ENCODE measurements at regions not wholly inside any gene's neighbourhood (a gene's known extent, or its start where the extent isn't known, plus 50 kb on each side); places are given as distances from the start of the nearest gene placed in this dataset.

- Mint-ChIP-seq H3K9me3 (ENCODE audit: unreplicated experiment) (no peaks in the 10 kb centered on the region), H3K4me3 (ENCODE audit: unreplicated experiment) (no peak overlapping the region), H3K4me1 (ENCODE audit: insufficient read depth, unreplicated experiment) (no peaks in the 10 kb centered on the region), H3K36me3 (ENCODE audit: insufficient read depth, unreplicated experiment) (no peaks in the 10 kb centered on the region), H3K27ac (ENCODE audit: low read depth, unreplicated experiment) (no peak overlapping the region), H3K27me3 (ENCODE audit: insufficient read depth, unreplicated experiment) (no peaks in the 10 kb centered on the region)
- POLR2A ChIA-PET, result no interaction called here
- intact Hi-C loops (cut with micrococcal nuclease), result no loop called here
- CTCF ChIA-PET, result interaction anchor here (0.5 to 1.0 kb wide), 2 partner anchors 90 to 566 kb away, joined by 3 read pairs; no protein-coding TSS in a partner anchor
- DNase-seq (ENCODE audit: unreplicated experiment), result no peak
- no peak for TF ChIP-seq CTCF (IDR thresholded peaks at IDR 0.05; ENCODE audit: unreplicated experiment)
- no TSS peak for BruUV-seq (replicated peaks)
Measured at GRCh38 chr2:56754066-56754615, 570.4 kb downstream of the CCDC85A start.

- DNase-seq (ENCODE audit: unreplicated experiment), result no peak
- no peaks in the 10 kb centered on the region for H3K9me3 Mint-ChIP-seq (ENCODE audit: unreplicated experiment)
- H3K36me3 Mint-ChIP-seq (ENCODE audit: insufficient read depth, unreplicated experiment), result no peaks in the 10 kb centered on the region
- CTCF ChIA-PET, result interaction anchor here (1.0 kb wide), 1 partner anchor 566 kb away, joined by 3 read pairs; no protein-coding TSS in a partner anchor
- H3K27me3 Mint-ChIP-seq (ENCODE audit: insufficient read depth, unreplicated experiment), result no peaks in the 10 kb centered on the region
- TF ChIP-seq CTCF (IDR thresholded peaks at IDR 0.05; ENCODE audit: unreplicated experiment), result no peak
- intact Hi-C loops (cut with micrococcal nuclease), result no loop called here
- H3K4me1 Mint-ChIP-seq (ENCODE audit: insufficient read depth, unreplicated experiment), result no peaks in the 10 kb centered on the region
- POLR2A ChIA-PET, result no interaction called here
- BruUV-seq (replicated peaks), result no TSS peak
- no peak overlapping the region for H3K27ac Mint-ChIP-seq (ENCODE audit: low read depth, unreplicated experiment)
- H3K4me3 Mint-ChIP-seq (ENCODE audit: unreplicated experiment), result no peak overlapping the region
Measured at GRCh38 chr2:56754627-56755026, 570.8 kb downstream of the CCDC85A start.

GRCh38 chr2:56757884-56758545, 574.2 kb downstream of the CCDC85A start:
- no peak overlapping the region for H3K4me3 Mint-ChIP-seq (ENCODE audit: unreplicated experiment)
- H3K27me3 Mint-ChIP-seq (ENCODE audit: insufficient read depth, unreplicated experiment), result no peaks in the 10 kb centered on the region
- H3K36me3 Mint-ChIP-seq (ENCODE audit: insufficient read depth, unreplicated experiment), result no peaks in the 10 kb centered on the region
- no peak for DNase-seq (ENCODE audit: unreplicated experiment)
- ChIA-PET POLR2A (no interaction called here), CTCF (interaction anchor here (0.7 kb wide), 1 partner anchor 11 kb away, joined by 3 read pairs; no protein-coding TSS in a partner anchor)
- TF ChIP-seq CTCF (IDR thresholded peaks at IDR 0.05; ENCODE audit: unreplicated experiment), result no peak
- H3K9me3 Mint-ChIP-seq (ENCODE audit: unreplicated experiment), result peaks cover 6% of the 10 kb centered on the region
- BruUV-seq (replicated peaks), result no TSS peak
- H3K4me1 Mint-ChIP-seq (ENCODE audit: insufficient read depth, unreplicated experiment), result no peaks in the 10 kb centered on the region
- intact Hi-C loops (cut with micrococcal nuclease), result no loop called here
- no peak overlapping the region for H3K27ac Mint-ChIP-seq (ENCODE audit: low read depth, unreplicated experiment)

- ChIA-PET CTCF (interaction anchor here (0.6 kb wide), 2 partner anchors 565 to 573 kb away, joined by 3 to 4 read pairs; no protein-coding TSS in a partner anchor), POLR2A (no interaction called here)
- Mint-ChIP-seq H3K9me3 (ENCODE audit: unreplicated experiment) (peaks cover 6% of the 10 kb centered on the region), H3K27me3 (ENCODE audit: insufficient read depth, unreplicated experiment) (no peaks in the 10 kb centered on the region), H3K4me3 (ENCODE audit: unreplicated experiment) (no peak overlapping the region), H3K36me3 (ENCODE audit: insufficient read depth, unreplicated experiment) (no peaks in the 10 kb centered on the region), H3K27ac (ENCODE audit: low read depth, unreplicated experiment) (no peak overlapping the region), H3K4me1 (ENCODE audit: insufficient read depth, unreplicated experiment) (no peaks in the 10 kb centered on the region)
- intact Hi-C loops (cut with micrococcal nuclease), result no loop called here
- TF ChIP-seq CTCF (IDR thresholded peaks at IDR 0.05; ENCODE audit: unreplicated experiment), result no peak
- no peak for DNase-seq (ENCODE audit: unreplicated experiment)
- no TSS peak for BruUV-seq (replicated peaks)
Measured at GRCh38 chr2:56763683-56764082, 579.9 kb downstream of the CCDC85A start.
